Fibroblast of skin of back (primary cell): ENCODE measurements at regions not wholly inside any gene's neighbourhood (a gene's known extent, or its start where the extent isn't known, plus 50 kb on each side); places are given as distances from the start of the nearest gene placed in this dataset.
"Not testable (repeated sequence)": the region's sequence is repeated elsewhere in the genome, so short reads cannot be mapped to it uniquely, and the experiment has no call there.

ENCODE experiments used
- DNase-seq: peaks from one replicate; pipeline ENCODE4 v3.0.0-alpha.2; 2013

GRCh38 chr6:86609549-86610388, 327.6 kb upstream of the HTR1E start:
- DNase-seq: no peak

DNA sequence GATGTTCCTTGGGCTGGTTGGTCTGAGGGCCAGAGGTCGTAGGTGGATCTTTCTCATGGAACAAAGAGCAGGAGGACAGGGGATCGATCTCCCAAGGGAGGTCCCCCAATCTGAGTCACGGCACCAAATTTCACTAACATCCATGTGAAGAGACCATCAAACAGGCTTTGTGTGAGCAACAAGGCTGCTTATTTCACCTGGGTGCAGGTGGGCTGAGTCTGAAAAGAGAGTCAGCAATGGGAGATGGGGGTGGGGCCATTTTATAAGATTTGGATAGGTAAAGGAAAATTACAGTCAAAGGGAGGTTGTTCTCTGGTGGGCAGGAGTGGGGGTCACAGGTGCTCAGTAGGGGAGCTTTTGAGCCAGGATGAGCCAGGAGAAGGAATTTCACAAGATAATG, 334.0 kb upstream of the HTR1E start:
- not testable (repeated sequence) for DNase-seq

DNA sequence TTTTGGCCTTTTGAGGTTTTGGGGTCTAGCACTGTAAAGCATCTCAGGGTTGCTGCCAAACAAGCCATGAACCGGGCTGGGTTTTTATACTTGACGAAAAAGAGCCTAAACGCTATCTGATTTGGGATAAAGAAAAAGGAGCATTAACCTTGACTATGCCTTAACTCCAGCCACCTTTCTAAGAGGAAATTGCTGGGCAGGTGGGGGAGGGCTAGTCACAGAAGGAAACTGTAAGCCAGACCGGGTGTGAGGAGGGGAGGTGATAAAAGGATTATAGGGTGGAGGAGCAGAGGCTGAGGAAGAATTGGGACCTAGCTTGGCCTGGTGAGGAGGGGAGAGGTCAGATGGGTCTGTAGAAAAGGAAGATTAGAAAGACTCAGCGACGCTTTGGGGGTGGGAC, 335.2 kb upstream of the HTR1E start:
- DNase-seq: not testable (repeated sequence)

GRCh38 chr6:86598969-86599368, 338.4 kb upstream of the HTR1E start:
- not testable (repeated sequence) for DNase-seq

DNA sequence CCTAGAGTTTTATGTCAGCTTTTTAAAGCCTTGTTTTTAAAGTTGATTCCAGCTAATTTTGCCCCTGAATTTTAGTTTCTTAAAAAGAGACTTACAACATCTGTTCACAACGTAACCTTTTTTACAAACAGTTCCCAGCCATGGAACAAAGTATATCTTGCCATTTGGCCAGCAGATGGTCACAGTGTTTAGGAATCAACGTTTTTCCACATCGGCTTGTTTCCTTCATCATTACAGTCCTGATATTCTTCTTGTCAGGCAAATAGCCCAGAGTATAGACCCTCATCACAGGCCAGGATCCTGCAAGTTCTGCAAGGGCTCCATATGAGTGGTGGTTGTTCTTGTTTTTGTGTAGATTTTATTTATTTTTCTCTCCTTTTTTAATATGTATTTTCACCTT, 341.7 kb upstream of the HTR1E start:
- no peak for DNase-seq

GRCh38 chr6:86586195-86586594, 351.1 kb upstream of the HTR1E start:
- DNase-seq: no peak

DNA sequence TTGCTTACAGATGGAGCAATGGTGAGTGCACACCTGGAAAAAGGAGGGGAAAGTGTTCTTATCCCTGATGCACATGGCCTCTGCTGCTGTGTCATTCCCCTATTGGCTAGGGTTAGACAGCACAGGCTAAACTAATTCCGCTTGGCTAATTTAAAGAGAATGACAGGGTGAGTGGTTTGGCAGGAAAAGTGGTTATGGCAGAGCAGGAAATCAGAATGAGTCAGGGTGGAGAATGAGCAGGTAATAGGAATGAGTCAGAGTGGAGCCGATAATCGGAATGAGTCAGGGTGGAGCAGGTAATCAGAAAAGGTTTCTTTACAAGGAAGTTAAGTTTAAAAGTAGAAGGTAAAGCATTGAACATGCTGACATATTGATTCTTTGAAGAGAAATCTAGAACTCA, 355.5 kb upstream of the HTR1E start:
- DNase-seq: no peak

GRCh38 chr6:86563197-86563596, 374.1 kb upstream of the HTR1E start:
- no peak for DNase-seq

GRCh38 chr6:86558318-86558717, 379.0 kb upstream of the HTR1E start:
- no peak for DNase-seq

GRCh38 chr6:86537292-86537861, 400.0 kb upstream of the HTR1E start:
- no peak for DNase-seq

DNA sequence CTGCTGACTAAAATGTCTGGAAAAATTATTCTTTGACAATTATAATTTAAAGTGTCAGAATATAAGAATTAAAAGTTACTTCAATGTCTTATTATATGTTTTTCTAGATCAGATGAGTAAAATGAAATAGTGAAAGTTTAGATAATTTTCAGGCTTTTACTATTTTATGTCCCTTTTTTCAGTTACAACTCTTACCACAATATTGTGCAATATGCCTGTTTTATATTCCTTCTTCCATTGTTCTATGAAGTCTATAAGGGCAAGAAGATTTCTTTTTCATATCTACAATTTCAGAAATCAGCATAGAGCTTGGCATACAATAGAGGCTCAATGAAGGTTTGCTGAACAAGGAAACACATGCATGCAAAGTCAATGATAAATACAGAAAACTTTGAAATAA, 401.2 kb upstream of the HTR1E start:
- DNase-seq: no peak

DNA sequence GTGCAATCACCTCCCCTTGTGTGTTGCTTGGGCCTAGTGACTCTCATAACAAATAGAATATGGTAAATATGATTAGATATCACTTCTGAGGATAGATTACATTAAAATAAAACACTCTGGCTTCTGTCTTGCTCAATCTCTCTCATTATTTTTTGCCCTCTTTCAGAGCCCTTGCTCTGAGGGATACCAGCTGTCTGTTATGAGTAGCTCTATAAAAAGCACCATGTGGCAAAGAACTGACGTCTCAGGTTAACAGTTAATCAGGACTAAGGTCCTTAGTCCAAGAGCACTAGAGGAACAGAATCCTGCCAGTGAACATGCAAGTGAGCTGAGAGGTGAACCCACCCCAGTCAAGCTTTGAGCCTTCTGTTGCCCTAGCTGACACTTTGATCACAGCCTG, 402.2 kb upstream of the HTR1E start:
- DNase-seq: no peak

- DNase-seq: no peak
Observed at GRCh38 chr6:86529635-86530034, 407.7 kb upstream of the HTR1E start.

GRCh38 chr6:86526238-86526637, 411.1 kb upstream of the HTR1E start:
- DNase-seq: no peak

DNA sequence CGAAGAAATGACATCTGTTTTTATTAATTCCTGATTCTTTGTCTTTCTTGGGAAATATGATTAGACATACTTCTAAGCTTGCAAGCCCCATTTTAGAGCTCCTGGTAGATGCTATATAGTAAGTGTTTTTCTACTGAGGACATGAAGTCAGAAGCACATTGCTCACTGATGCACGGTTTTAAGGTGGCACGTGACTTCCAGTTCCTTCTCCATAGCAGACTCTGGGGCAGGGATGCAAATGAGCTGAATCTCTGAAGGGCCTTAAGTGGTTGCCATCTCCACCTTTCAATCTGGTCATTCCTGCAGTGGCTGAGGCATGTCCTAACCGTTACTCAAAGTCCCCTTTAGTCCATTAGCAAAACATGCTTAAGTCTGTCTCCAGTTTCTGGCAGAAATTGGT, 421.2 kb upstream of the HTR1E start:
- no peak for DNase-seq

GRCh38 chr6:86511962-86512361, 425.4 kb upstream of the HTR1E start:
- no peak for DNase-seq

DNA sequence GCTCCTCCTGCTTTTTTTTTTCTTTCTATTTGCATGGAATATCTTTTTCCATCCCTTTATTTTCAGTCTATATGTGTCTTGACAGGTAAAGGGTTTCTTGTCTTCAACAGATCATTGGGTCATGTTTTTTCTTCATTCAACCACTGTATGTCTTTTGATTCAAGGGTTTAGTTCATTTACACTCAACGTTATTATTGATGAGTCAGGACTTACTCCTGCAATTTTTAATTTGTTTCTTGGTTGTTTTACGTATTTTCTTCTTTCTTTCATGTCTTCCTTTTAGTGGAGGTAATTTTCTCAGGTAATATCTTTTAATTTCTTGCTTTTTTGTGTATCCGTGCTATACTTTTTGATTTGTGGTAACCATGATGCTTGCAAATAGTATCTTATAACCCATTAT, 429.1 kb upstream of the HTR1E start:
- DNase-seq: no peak

DNA sequence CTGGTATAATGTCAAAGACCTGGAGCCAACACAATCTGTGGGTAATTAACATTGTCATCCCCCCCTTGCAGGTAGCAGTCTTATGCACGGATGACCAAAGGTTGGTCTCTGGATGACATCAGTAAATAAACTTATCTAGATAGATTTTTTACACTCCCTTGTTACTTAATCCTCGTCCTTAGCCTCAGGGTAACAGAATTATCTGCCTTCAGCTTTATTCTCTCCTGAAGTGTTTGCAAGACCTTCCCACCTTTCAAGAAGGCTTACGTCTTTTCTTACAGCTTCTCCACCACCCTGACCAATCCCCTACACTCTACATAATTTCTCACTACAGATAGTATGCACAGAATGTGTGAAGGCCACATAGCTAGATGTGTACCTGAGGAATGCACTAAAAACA, 434.8 kb upstream of the HTR1E start:
- DNase-seq: no peak

DNA sequence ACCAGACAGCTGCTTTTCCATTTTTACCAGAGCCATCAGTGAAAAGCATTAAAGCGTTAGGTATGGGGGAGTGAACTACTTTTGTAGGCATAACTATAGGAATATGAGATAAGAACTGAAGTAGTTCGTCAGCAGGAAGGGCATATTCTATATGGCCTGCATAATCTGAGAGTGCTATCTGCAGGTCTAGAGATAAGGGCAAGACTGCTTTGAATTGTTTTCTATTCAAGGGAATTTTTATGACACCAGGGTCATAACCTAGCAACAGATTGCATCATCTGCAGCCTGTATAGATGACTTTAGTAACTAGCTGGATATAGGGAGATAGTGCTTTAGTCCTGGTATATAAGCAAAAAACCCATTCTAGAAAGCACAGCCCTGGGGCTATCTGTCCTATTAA, 437.3 kb upstream of the HTR1E start:
- DNase-seq: no peak

DNA sequence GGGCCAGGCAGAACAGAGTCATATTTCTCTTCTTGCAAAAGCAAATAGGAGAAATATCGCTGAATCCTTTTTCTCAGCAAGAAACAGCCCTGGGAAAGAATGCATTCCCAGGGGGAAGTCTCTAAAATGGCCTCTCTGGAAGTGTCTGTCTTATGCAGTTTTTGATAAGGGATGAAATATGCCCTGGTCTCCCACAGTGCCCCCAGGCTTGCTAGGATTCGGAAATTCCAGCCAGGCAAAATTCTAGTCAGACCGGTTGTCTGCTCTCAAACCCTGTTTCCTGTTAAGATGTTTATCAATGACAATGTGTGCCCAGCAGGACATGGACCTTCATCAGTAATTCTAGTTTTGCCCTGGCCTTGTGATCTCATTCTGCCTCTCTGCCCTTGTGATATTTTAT, 448.3 kb upstream of the HTR1E start:
- DNase-seq: not testable (repeated sequence)

GRCh38 chr6:86487660-86488221, 449.6 kb upstream of the HTR1E start:
- no peak for DNase-seq

DNA sequence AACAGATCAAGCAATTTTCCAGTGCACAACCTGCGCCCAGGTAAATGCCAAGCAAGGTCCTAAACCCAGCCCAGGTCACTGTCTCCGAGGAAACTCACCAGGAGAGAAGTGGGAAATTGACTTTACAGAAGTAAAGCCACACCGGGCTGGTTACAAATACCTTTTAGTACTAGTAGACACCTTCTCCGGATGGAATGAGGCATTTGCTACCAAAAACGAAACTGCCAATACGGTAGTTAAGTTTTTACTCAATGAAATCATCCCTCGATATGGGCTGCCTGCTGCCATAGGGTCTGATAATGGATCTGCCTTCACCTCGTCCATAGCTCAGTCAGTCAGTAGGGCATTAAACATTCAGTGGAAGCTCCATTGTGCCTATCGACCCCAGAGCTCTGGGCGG, 459.0 kb upstream of the HTR1E start:
- DNase-seq: not testable (repeated sequence)

DNA sequence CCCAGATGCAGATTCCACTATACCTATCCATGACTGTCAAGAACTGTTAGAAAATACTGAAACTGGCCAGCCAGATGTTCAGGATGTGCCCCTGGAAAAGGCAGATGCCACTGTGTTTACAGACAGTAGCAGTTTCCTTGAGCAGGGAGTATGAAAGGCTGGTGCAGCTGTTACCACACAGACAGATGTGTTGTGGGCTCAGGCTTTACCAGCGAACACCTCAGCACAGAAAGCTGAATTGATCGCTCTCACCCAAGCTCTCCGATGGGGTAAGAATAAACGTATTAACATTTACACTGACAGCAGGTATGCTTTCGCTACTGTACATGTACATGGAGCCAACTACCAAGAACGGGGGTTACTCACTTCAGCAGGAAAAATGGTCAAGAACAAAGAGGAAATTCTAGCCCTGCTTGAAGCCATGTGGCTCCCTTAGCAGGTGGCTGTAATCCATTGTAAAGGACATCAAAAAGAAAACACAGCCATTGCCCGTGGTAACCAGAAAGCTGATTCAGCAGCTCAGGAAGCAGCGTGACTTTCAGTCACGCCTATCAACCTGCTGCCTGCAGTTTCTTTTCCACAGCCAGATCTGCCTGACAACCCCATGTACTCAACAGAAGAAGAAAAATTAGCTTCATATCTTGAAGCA, 459.7 kb upstream of the HTR1E start:
- DNase-seq: no peak

- no peak for DNase-seq
Observed at GRCh38 chr6:86476311-86476710, 461.0 kb upstream of the HTR1E start.
